Kidney tubule cell (primary cell): ENCODE measurements at regions not wholly inside any gene's neighbourhood (a gene's known extent, or its start where the extent isn't known, plus 50 kb on each side); places are given as distances from the start of the nearest gene placed in this dataset.
"Not testable (repeated sequence)": the region's sequence is repeated elsewhere in the genome, so short reads cannot be mapped to it uniquely, and the experiment has no call there.

Experiments
- DNase-seq: peaks from one replicate; pipeline ENCODE4 v3.0.0-alpha.2; 2018; ENCODE audit warnings: low spot score

- DNase-seq = peak; percentile 93
Measured at GRCh38 chr11:128156486-128156885, 430.9 kb downstream of the ETS1 start.

DNA sequence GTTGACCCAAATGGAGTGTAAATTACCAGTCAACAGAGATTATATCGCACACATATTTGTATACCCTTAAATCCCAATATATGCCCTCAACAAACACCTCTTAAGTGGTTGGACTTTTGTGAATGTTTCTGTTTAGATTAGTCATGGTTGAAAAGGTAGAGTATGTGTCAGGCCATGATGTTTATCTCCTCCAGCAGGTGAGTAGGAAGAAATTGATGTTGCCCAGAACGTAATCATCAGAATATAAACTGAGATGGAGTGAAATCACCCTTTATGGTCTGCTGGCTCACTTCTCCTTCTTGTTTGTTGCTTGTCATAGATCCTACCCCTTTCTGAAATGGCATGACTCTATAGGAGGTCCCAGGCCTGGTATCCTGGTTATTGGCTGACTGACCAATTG is 431.8 kb downstream of the ETS1 start:
- peak; percentile 43 for DNase-seq

DNA sequence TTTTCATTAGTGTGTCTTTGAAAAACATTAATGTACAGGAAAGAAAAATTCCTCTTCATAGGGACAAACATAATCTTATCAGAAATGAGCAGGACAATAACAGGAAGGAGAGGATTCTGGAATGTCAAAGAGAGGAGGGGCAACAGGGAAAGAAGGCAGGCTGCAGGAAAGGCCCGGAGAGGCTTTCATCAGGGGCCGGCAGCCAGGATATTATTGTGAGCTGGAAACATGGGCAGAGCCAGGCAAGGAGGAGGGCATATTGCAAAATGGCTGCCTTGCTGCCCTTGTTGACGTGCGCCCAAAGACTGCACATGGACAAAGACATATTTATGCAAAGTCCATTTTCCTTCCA is 433.7 kb downstream of the ETS1 start:
- no peak for DNase-seq

DNA sequence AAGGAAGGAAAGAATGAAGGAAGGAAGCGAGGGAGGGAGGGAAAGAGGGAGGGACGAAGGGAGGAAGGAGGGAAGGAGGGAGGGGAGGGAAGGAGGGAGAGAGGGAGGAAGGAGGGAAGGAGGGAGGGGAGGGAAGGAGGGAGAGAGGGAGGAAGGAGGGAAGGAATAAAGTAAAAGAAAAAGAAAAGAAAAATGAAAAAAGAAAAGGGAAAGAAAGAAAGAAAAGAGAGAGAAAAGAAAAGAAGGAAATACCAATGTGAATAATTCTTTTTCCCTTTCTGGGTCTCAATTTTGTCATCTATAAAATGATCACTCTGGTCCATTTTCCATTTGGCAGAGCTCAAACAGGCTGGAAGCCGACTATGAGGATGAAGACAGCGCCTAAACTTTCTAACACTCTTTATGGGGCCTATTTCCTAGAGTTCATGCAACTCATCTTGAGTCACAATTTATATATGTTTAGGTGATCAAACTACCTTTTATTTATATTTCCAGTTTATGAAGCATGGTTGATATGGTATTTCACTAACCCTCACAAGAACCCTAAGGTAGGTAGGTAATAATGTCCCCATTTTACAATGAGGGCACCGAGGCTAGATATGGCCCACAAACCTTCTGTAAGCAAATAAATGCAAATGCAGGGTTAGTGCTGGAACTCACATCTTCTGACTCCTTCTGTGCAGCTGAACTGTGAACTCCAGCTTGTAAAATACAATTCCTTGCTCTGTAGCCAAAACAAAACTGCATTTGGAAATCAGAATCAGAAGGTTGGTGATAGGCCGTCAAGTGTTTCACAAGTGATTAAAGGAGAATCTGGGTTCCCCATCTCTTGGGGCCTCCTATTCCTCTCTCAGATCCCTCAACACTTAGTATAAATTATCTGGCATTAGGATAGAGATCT is 434.3 kb downstream of the ETS1 start:
- no peak for DNase-seq

DNA sequence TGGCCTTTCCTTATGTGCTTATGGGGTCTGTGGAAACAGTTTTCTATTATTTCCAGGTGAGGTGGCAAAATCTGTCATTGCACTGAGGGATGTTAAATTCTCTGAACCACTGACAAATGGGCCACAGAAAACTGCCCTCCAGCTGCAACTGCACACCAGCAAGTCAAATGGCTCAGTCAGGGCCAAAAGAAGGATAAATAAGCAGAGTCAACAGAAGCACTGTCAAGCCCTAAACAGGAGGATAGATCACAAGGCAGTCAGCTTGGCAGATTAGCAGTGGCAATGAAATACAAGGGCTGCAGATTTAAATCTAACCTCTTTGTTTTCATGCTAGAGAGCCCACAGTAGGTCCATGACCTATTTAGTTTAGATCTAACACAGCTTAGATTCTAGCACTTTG is 435.6 kb downstream of the ETS1 start:
- no peak for DNase-seq

- no peak for DNase-seq
Measured at GRCh38 chr11:128151338-128151737, 436.0 kb downstream of the ETS1 start.

DNA sequence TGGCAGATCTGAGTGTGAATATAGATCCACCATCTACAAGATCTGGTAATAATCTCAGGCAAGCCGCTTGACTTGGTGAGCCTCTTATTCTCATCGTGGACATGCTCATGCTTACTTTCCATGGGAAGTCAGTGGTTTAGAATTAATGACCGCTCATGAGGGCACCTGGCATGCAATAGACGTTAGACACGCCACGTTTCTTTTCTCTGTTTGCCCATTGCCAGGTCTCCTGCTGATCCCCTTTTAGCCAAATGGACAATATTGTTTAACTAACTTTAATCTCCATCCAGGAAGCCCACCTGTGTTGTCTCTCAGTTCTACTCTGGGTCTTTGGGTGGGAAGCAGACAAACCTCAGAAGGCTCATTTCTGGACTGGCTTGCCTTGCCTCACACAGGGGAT is 439.1 kb downstream of the ETS1 start:
- DNase-seq = no peak

- no peak for DNase-seq
Measured at GRCh38 chr11:128146926-128147605, 440.3 kb downstream of the ETS1 start.

GRCh38 chr11:128140293-128140692 is 447.1 kb downstream of the ETS1 start:
- not testable (repeated sequence) for DNase-seq

DNA sequence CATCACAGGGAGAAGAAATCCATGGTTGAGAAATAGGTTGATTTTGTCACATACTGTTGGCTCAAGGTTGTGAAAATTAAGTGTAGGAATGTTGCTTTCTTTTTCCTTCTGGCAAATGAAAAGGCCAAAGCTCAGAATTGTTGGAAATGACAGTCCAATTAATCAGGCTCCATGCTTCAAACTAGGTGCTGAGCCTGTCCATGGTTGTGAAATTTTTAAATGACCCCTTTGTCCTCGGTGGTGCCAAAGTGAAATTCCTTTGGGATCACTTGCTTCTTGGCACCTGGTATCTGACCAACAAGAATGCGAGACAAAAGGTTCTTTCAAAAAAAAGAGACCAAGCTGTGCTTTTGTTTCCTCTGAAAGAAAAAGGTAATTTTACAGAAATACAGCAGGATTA is 451.9 kb downstream of the ETS1 start:
- DNase-seq = peak; percentile 68

- no peak for DNase-seq
Measured at GRCh38 chr11:128133501-128133900, 453.9 kb downstream of the ETS1 start.

GRCh38 chr11:128130052-128130451 is 457.3 kb downstream of the ETS1 start:
- no peak for DNase-seq

DNA sequence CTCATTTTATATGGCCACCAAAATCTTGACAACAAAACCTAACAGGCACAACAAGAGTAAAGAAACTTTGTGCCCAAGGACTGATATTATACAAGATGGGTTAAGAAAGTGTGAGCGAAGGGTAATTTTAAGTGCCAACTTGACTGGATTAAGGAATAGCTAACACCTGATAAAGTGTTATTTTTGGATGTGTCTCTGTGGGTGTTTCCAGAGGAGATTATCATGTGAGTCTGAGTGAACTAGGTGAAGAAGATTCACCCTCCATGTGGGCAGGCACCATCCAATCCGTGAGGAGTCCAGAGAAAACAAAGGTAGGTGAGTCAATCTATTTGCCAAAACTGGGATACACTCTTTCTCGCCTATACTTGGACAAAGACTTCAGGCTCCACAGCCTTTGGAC is 461.6 kb downstream of the ETS1 start:
- DNase-seq = no peak

- no peak for DNase-seq
Measured at GRCh38 chr11:128116885-128117284, 470.5 kb downstream of the ETS1 start.

DNA sequence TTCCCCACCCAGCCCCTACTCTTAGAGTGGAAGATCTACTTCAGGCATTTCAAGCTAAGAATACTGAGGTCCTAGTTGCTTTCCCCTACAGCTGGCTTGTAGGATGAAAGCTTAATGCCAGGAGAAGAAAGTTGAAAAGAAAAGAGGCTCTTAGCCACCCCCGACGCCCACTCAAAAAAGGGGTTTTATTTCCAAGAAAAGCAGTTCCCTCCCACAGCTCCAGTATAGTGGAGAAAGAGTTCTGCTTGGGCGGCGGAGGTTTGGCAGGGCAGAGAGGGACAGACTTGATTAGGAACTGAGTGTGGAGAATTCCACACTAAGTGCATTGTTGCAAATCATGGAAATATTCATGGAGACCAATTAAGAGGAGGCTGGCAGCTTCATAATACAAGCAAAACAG is 470.9 kb downstream of the ETS1 start:
- no peak for DNase-seq

DNA sequence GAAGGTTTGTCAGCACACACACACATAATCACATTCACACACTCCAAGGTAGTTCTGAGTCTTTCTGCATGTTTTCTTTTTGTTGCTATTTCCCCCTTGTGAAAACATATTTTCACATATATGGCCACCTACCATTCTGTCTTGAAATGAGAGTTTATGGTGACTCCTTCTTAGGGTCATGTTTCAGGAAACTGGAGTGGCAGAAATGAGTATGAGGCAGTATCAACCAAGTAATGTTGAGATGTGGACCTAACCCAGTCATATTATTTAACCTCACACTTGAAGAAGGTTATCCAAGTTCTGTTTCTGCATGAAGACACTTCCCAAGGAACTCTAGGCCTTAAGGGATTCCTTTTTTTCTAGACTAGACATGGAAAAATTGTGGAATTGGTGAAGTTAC is 481.4 kb downstream of the ETS1 start:
- no peak for DNase-seq

DNA sequence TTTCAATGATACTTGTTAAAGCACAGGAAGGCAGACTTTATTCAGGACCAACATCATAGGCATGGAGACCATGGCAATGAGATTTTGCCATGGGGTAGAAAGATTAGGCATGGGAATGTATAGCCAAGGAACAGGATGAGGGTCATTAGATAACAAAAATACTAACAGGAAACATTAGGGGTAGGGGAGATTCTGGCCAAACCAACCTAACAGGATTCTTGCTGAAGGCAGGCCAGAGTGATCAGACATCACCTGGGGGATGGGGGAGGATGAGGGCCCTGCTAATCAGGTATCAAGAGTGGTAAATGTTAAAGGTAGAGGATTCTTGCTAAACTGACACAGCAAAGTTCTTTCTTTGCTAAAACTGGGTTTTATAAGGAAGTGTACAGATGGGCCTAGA is 481.8 kb downstream of the ETS1 start:
- no peak for DNase-seq

- DNase-seq = no peak
Measured at GRCh38 chr11:128103278-128103873, 484.0 kb downstream of the ETS1 start.

- no peak for DNase-seq
Measured at GRCh38 chr11:128098781-128099180, 488.6 kb downstream of the ETS1 start.

- DNase-seq = peak; percentile 97
Measured at GRCh38 chr11:128095466-128095981, 491.8 kb downstream of the ETS1 start.

GRCh38 chr11:128093689-128094088 is 493.7 kb downstream of the ETS1 start:
- DNase-seq = no peak

GRCh38 chr11:128089962-128090361 is 497.4 kb downstream of the ETS1 start:
- DNase-seq = no peak

GRCh38 chr11:128086794-128087193 is 500.6 kb downstream of the ETS1 start:
- DNase-seq = no peak
